Endothelial cell of umbilical vein (primary cell): ENCODE measurements at regions not wholly inside any gene's neighbourhood (a gene's known extent, or its start where the extent isn't known, plus 50 kb on each side); places are given as distances from the start of the nearest gene placed in this dataset.

Source experiments
- BruUV-seq: library from RNA; stranded (reverse); fragments of 400-500 nt; replicated peaks from 2 replicates; lab custom pipeline; 2021; lab: Mats Ljungman, UMichigan
- CTCF ChIA-PET: fragments of 300-600, 350-600 bp; sonication (Branson Sonifier 250); formaldehyde crosslinking; loops from one replicate; lab custom pipeline; 2021; ENCODE audit warnings: antibody characterized with exemption, inconsistent platforms; lab: Charles Lee
- POLR2A ChIA-PET: fragments of 300-600, 350-600 bp; sonication (Branson Sonifier 250); formaldehyde crosslinking; loops from one replicate; lab custom pipeline; 2021; ENCODE audit warnings: antibody characterized with exemption, inconsistent platforms; lab: Charles Lee
- DNase-seq: peaks from one replicate; pipeline ENCODE4 v3.0.0-alpha.2; 2011; ENCODE audit warnings: low read depth, low spot score
- FAIRE-seq: peaks from 2 replicates; lab custom pipeline; 2011; peaks lifted over from hg19 to GRCh38; lab: Jason Lieb, UNC
- H2AFZ ChIP-seq: 2 replicates; pipeline ENCODE4 v1.6.0; 2012; ENCODE audit warnings: low read depth, low read length, control low read depth, inconsistent platforms
- H3K27ac ChIP-seq: 2 replicates; pipeline ENCODE4 v1.5.1; 2011; ENCODE audit warnings: low read depth, mild to moderate bottlenecking, control low read depth, low read length, moderate library complexity; ENCODE audit not compliant: insufficient read depth
- H3K27me3 ChIP-seq, 2 experiments: 2 replicates each; pipeline versions ENCODE4 v1.6.0 to v1.6.1; 2011; ENCODE audit warnings: low read length in 2 of 2, mixed read lengths in 1 of 2; ENCODE audit not compliant: control insufficient read depth in 2 of 2, insufficient read depth in 2 of 2
- H3K36me3 ChIP-seq, 2 experiments: 2 replicates in 1 of 2; 3 replicates in 1 of 2; pipeline ENCODE4 v1.5.1; 2011; ENCODE audit warnings: low read length in 2 of 2, mild to moderate bottlenecking in 1 of 2, moderate library complexity in 1 of 2; ENCODE audit not compliant: control insufficient read depth in 2 of 2, insufficient read depth in 2 of 2; ENCODE audit errors: extremely low read depth in 1 of 2
- H3K4me1 ChIP-seq: 3 replicates; pipeline ENCODE4 v1.5.1; 2011; ENCODE audit warnings: mild to moderate bottlenecking, low read length; ENCODE audit not compliant: control insufficient read depth, insufficient read depth; ENCODE audit errors: extremely low read depth
- H3K4me2 ChIP-seq: 2 replicates; pipeline ENCODE4 v1.6.1; 2011; ENCODE audit warnings: low read length, control low read depth, mixed read lengths; ENCODE audit not compliant: insufficient read depth
- H3K4me3 ChIP-seq, 3 experiments: fragments of 200-600 bp in 1 of 3; sonication (generic), shearing (Covaris generic) in 1 of 3; replicated peaks in 1 of 3; 2 replicates each; pipeline ENCODE4 v1.5.1; 2011 to 2016; ENCODE audit warnings: control low read depth in 3 of 3, low read length in 3 of 3, mild to moderate bottlenecking in 2 of 3, inconsistent platforms in 1 of 3, low read depth in 1 of 3, moderate library complexity in 1 of 3; ENCODE audit not compliant: insufficient read depth in 1 of 3
- H3K79me2 ChIP-seq: 2 replicates; pipeline ENCODE4 v1.6.0; 2012; ENCODE audit warnings: low read length, inconsistent platforms; ENCODE audit not compliant: control insufficient read depth, insufficient read depth
- H3K9ac ChIP-seq: replicated peaks from 2 replicates; pipeline ENCODE3; 2011; ENCODE audit warnings: low read length, control low read depth; ENCODE audit not compliant: insufficient read depth; ENCODE audit errors: extremely low read depth
- H3K9me1 ChIP-seq: replicated peaks from 3 replicates; pipeline ENCODE4 v1.6.0; 2011; ENCODE audit warnings: mild to moderate bottlenecking, low read length; ENCODE audit not compliant: control insufficient read depth, insufficient read depth; ENCODE audit errors: extremely low read depth
- H3K9me3 ChIP-seq: replicated peaks from 2 replicates; pipeline ENCODE4 v1.5.1; 2012; ENCODE audit warnings: low read length, inconsistent platforms; ENCODE audit not compliant: control insufficient read depth, insufficient read depth
- H4K20me1 ChIP-seq: replicated peaks from 2 replicates; pipeline ENCODE3; 2011; ENCODE audit warnings: mild to moderate bottlenecking, low read length; ENCODE audit not compliant: control insufficient read depth, insufficient read depth; ENCODE audit errors: extremely low read depth
- EZH2 ChIP-seq: IDR thresholded peaks from 2 replicates; pipeline ENCODE4 v1.6.1; 2012; ENCODE audit warnings: borderline replicate concordance, low read depth, mild to moderate bottlenecking, moderate library complexity, low read length, inconsistent platforms; ENCODE audit not compliant: severe bottlenecking
- FOS ChIP-seq: IDR thresholded peaks from 2 replicates; pipeline ENCODE4 v1.6.1; 2011; ENCODE audit warnings: mild to moderate bottlenecking, low read length, moderate library complexity, borderline replicate concordance; ENCODE audit not compliant: insufficient read depth
- GATA2 ChIP-seq: IDR thresholded peaks from 2 replicates; pipeline ENCODE4 v1.7.0; 2011; ENCODE audit warnings: low read depth, mild to moderate bottlenecking, moderate library complexity, mixed read lengths, low read length; ENCODE audit not compliant: insufficient read length, insufficient read depth
- JUN ChIP-seq: IDR thresholded peaks from 2 replicates; pipeline ENCODE4 v1.6.1; 2011; ENCODE audit warnings: borderline replicate concordance, low read depth; ENCODE audit not compliant: insufficient read length, insufficient read depth
- MYC ChIP-seq: IDR thresholded peaks from one replicate; pipeline ENCODE4 v1.6.1; 2011; ENCODE audit warnings: mild to moderate bottlenecking, low read depth, low read length
- POLR2A ChIP-seq: IDR thresholded peaks from 2 replicates; pipeline ENCODE4 v1.6.1; 2012; ENCODE audit warnings: low read depth, mild to moderate bottlenecking, control low read depth, low read length
- POLR2AphosphoS5 ChIP-seq: IDR thresholded peaks from 2 replicates; pipeline ENCODE4 v1.6.1; 2012; ENCODE audit warnings: low read depth, mild to moderate bottlenecking, control low read depth, low read length, moderate library complexity; ENCODE audit not compliant: insufficient read depth
- dilution Hi-C: fragments of 300-500 bp; cut with MboI; formaldehyde crosslinking; loops from one replicate; pipeline ENCODE4 v1.15.0; 2019; ENCODE audit warnings: low sequenced_read_pairs; ENCODE audit not compliant: extremely low pct_ligation_motif_present
- intact Hi-C: fragments of 100-400 bp; cut with micrococcal nuclease; formaldehyde crosslinking; loops from one replicate; pipeline ENCODE4 v1.10.0; 2022
- TF ChIP-seq, protein P1 (sequence below): IDR thresholded peaks from 2 replicates; pipeline ENCODE4 v1.6.1; 2011; ENCODE audit not compliant: insufficient read depth, insufficient read length
- TF ChIP-seq, protein P2 (sequence below), 2 donors: IDR thresholded peaks; 1 replicate in 1 of 2; 2 replicates in 1 of 2; pipeline ENCODE4 v1.5.1; 2011; ENCODE audit warnings: low read length in 2 of 2, mild to moderate bottlenecking in 2 of 2, moderate library complexity in 2 of 2, control low read depth in 1 of 2, inconsistent platforms in 1 of 2, low read depth in 1 of 2; ENCODE audit not compliant: insufficient read depth in 1 of 2; ENCODE audit errors: extremely low read depth in 1 of 2

DNA sequence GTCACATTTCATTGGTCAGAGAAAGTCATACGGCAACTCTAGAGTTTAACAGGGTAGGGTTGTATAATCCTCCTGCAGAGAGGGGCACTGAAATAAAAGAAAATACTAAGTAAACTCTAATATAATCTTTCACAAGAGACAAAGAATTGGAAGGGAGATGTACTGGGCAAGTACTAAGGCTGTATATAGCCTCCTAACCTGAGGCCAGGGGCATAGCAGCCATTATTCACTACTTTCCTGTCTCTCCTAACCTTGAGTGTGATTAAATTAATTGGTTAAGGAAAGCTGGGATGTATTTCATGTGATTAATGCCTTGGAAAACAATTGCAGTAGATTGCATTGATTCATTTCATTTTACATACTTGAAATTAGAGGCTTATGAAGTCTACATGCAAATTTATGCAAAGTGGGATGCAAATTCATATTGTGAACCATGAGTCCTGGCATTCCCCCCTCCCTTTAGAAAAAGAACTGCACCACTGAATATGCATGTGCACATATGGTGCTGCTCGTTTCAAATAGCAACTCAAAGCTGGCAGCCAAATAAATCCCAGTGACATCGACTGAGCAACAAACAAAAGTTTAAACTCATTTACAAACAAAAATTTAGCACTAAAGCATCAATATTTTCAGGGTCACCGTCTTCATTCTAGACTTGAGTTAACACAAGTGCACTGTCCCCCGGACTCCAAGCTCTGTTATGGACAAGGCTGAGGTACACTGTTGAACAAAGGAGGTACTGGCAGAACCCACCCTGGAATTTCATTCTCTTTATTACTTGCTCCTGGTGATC lies 70.0 kb downstream of the DMAC1 start:
- H2AFZ ChIP-seq: no peak overlapping the region
- H3K4me1 ChIP-seq: no peaks in the 10 kb centered on the region
- H3K36me3 ChIP-seq: no peaks in the 10 kb centered on the region
- intact Hi-C loops (no loop called here), dilution Hi-C loops (no loop called here)
- POLR2A ChIA-PET: no interaction called here
- no peak overlapping the region for H3K9ac ChIP-seq
- H3K27ac ChIP-seq: no peak overlapping the region
- no peaks in the 10 kb centered on the region for H3K27me3 ChIP-seq
- CTCF ChIA-PET: no interaction called here
- TF ChIP-seq EZH2: no peak
- TF ChIP-seq POLR2A: no peak
- no peak for TF ChIP-seq POLR2AphosphoS5
- TF ChIP-seq JUN: no peak
- no peak for TF ChIP-seq MYC
- no peak for TF ChIP-seq FOS
- TF ChIP-seq, protein P1, sequence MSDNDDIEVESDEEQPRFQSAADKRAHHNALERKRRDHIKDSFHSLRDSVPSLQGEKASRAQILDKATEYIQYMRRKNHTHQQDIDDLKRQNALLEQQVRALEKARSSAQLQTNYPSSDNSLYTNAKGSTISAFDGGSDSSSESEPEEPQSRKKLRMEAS: no peak
- no peak for TF ChIP-seq GATA2
- TF ChIP-seq, protein P2, sequence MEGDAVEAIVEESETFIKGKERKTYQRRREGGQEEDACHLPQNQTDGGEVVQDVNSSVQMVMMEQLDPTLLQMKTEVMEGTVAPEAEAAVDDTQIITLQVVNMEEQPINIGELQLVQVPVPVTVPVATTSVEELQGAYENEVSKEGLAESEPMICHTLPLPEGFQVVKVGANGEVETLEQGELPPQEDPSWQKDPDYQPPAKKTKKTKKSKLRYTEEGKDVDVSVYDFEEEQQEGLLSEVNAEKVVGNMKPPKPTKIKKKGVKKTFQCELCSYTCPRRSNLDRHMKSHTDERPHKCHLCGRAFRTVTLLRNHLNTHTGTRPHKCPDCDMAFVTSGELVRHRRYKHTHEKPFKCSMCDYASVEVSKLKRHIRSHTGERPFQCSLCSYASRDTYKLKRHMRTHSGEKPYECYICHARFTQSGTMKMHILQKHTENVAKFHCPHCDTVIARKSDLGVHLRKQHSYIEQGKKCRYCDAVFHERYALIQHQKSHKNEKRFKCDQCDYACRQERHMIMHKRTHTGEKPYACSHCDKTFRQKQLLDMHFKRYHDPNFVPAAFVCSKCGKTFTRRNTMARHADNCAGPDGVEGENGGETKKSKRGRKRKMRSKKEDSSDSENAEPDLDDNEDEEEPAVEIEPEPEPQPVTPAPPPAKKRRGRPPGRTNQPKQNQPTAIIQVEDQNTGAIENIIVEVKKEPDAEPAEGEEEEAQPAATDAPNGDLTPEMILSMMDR (IDR thresholded peaks at IDR 0.05; ENCODE audit: extremely low read depth in 1 of 2, insufficient read depth in 1 of 2, low read depth in 1 of 2, low read length in 2 of 2): no peak
- H3K79me2 ChIP-seq: no peaks in the 10 kb centered on the region
- H4K20me1 ChIP-seq: no peaks in the 10 kb centered on the region
- DNase-seq (no peak), FAIRE-seq (no peak)
- H3K9me1 ChIP-seq: no peaks in the 10 kb centered on the region
- H3K4me3 ChIP-seq: no peak overlapping the region
- BruUV-seq: no TSS peak
- no peak overlapping the region for H3K4me2 ChIP-seq
- no peaks in the 10 kb centered on the region for H3K9me3 ChIP-seq
